AG10803 (cell line): ENCODE measurements at regions not wholly inside any gene's neighbourhood (a gene's known extent, or its start where the extent isn't known, plus 50 kb on each side); places are given as distances from the start of the nearest gene placed in this dataset.
"Not testable (repeated sequence)": the region's sequence is repeated elsewhere in the genome, so short reads cannot be mapped to it uniquely, and the experiment has no call there.

Experiments
- DNase-seq: peaks from one replicate; pipeline ENCODE4 v3.0.0; 2010; ENCODE audit warnings: low read depth
- H3K4me3 ChIP-seq: 2 replicates; pipeline ENCODE4 v1.5.1; 2011; ENCODE audit warnings: mild to moderate bottlenecking, low read length, control low read depth
- TF ChIP-seq, protein P1 (sequence below): conservative IDR thresholded peaks from 2 replicates; pipeline ENCODE4 v1.5.1; 2011; ENCODE audit warnings: mild to moderate bottlenecking, low read length, control low read depth, inconsistent platforms

DNA sequence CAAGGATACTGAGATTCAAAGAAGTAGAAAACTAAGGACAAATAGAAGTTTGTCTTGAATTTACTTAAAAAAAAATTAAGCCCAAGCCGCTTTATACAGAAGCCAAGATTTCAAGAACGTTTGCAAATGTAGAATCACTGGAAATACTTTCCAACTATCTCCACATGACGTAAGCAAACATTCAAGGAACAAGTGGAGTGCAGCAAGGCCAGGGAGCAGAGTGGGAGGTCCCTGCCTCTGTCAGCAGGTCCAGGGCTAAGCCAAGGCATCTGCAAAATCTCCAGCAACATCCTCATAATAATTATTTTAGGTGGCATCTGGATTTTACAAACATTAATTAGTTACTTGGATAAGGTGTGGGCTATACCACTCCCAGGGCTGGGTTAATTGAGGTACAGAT is 60.1 kb upstream of the AKIRIN2 start:
- DNase-seq, result no peak
- TF ChIP-seq, protein P1, sequence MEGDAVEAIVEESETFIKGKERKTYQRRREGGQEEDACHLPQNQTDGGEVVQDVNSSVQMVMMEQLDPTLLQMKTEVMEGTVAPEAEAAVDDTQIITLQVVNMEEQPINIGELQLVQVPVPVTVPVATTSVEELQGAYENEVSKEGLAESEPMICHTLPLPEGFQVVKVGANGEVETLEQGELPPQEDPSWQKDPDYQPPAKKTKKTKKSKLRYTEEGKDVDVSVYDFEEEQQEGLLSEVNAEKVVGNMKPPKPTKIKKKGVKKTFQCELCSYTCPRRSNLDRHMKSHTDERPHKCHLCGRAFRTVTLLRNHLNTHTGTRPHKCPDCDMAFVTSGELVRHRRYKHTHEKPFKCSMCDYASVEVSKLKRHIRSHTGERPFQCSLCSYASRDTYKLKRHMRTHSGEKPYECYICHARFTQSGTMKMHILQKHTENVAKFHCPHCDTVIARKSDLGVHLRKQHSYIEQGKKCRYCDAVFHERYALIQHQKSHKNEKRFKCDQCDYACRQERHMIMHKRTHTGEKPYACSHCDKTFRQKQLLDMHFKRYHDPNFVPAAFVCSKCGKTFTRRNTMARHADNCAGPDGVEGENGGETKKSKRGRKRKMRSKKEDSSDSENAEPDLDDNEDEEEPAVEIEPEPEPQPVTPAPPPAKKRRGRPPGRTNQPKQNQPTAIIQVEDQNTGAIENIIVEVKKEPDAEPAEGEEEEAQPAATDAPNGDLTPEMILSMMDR, result no peak
- H3K4me3 ChIP-seq, result no peak overlapping the region

DNA sequence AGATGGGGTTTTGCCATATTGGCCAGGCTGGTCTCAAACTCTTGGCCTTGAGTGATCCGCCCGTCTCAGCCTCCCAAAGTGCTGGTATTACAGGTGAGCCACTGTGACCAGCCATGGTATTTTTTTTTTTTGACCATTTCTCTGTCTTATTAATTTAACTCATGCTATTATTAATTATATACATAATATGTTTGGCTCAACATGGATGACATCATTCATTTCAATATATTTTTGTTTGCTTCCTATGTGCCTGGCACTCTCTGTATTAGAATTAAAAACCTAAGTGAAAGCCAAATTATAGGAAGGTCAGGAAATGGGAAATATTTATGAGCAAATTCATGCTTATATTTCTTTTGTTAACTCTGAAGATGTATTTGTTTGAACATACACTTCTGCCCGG is 55.8 kb upstream of the AKIRIN2 start:
- no peak overlapping the region for H3K4me3 ChIP-seq
- TF ChIP-seq, protein P1, result no peak

GRCh38 chr6:87756858-87757257 is 54.8 kb upstream of the AKIRIN2 start:
- TF ChIP-seq, protein P1, result no peak
- DNase-seq, result peak; percentile 93
- H3K4me3 ChIP-seq, result no peak overlapping the region

More for the DNA sequence above, 55.8 kb upstream of the AKIRIN2 start:
- no peak for DNase-seq

DNA sequence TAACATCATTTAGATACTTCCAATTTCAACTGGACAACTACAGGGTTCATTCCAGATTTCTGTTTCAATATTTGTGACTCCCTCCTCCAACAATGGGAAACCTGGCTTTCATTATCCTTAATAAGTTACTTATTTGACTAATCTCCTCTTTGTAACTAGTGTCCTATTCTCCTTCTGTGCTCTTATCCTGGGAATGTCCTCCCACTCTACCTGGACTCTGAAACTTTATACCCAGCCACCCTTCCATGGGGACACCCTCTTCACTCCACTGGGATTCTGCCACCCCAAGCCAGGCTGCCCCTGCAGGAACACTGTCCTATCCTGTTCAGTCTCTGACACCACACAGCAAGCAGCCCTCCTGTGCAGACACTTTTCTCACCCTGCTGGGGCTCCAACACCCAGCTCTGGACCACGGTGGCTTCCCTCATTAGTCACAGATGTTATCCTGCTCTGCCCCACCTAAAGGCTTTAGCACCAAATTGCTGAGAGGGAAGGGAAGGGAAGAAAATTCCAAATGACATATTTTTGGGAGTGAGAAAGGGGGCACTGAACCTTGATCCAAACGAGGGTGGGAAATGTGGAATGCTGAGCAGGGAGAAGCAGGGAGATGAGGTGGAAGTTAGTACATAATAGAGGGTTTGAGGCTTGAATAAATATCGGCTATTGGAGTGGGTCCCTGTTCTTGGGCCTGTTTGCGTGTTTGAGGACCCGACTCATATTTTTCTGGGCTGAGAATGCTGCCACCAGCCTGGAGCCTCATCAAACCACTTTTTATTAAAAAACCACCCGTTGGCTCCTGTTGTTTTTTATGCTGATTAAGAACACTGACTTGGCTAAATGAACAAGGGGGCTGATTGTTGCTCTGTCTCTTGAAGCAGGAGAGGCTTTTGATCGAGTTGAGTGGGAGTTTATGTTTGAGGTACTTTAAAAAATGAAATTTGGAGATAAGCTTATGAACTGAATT is 54.0 kb upstream of the AKIRIN2 start:
- TF ChIP-seq, protein P1, result no peak
- H3K4me3 ChIP-seq, result no peak overlapping the region
- DNase-seq, result peak; percentile 60

GRCh38 chr6:87754828-87755227 is 52.8 kb upstream of the AKIRIN2 start:
- DNase-seq, result no peak
- TF ChIP-seq, protein P1, result no peak
- H3K4me3 ChIP-seq, result no peak overlapping the region

GRCh38 chr6:87753131-87753685 is 51.2 kb upstream of the AKIRIN2 start:
- H3K4me3 ChIP-seq, result no peak overlapping the region

GRCh38 chr6:87752503-87752902 is 50.5 kb upstream of the AKIRIN2 start:
- H3K4me3 ChIP-seq, DNase-seq: not testable (repeated sequence)

More at GRCh38 chr6:87753131-87753685, 51.2 kb upstream of the AKIRIN2 start:
- TF ChIP-seq, protein P1, result no peak
- DNase-seq, result peak; percentile 54
